ENCODE measurements at regions not wholly inside any gene's neighbourhood (a gene's known extent, or its start where the extent isn't known, plus 50 kb on each side); places are given as distances from the start of the nearest gene placed in this dataset.

DNA sequence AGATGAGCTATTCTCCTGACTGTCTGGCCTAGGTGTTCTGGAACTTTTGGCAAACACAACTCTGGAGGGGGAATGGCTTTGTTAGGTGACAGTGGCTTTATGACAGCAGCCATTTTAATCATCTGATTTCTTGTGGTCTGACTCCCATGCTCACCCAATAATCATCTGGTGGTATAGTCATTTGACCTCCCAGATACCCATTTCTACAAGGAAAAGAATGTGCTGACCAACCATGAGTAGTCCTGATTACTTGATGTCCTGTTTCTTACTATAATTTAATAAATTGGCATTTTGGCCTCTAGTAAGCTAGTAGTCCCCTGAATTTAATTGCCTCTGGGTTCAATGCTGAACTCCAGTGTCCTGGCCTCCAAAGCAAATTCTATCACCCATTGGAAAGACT, 109.9 kb upstream of the DUSP21 start:
- TF ChIP-seq, protein P1, sequence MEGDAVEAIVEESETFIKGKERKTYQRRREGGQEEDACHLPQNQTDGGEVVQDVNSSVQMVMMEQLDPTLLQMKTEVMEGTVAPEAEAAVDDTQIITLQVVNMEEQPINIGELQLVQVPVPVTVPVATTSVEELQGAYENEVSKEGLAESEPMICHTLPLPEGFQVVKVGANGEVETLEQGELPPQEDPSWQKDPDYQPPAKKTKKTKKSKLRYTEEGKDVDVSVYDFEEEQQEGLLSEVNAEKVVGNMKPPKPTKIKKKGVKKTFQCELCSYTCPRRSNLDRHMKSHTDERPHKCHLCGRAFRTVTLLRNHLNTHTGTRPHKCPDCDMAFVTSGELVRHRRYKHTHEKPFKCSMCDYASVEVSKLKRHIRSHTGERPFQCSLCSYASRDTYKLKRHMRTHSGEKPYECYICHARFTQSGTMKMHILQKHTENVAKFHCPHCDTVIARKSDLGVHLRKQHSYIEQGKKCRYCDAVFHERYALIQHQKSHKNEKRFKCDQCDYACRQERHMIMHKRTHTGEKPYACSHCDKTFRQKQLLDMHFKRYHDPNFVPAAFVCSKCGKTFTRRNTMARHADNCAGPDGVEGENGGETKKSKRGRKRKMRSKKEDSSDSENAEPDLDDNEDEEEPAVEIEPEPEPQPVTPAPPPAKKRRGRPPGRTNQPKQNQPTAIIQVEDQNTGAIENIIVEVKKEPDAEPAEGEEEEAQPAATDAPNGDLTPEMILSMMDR (IDR thresholded peaks at IDR 0.05): no peak
- TF ChIP-seq POLR2A (IDR thresholded peaks at IDR 0.05) (no peak), POLR2AphosphoS5 (IDR thresholded peaks at IDR 0.05) (no peak)

All from prostate gland (tissue), 2 donors.